ENCODE measurements at regions not wholly inside any gene's neighbourhood (a gene's known extent, or its start where the extent isn't known, plus 50 kb on each side); places are given as distances from the start of the nearest gene placed in this dataset.

- Histone ChIP-seq H4K5ac (ENCODE audit: insufficient read length, low read depth, low read length) (no peak overlapping the region), H3K23me2 (ENCODE audit: insufficient read length, low read depth, low read length, poor library complexity, severe bottlenecking) (no peaks in the 10 kb centered on the region), H3K18ac (ENCODE audit: insufficient read length, low read depth, low read length) (no peak overlapping the region), H3K9me3 (ENCODE audit: control insufficient read depth, low read depth, low read length) (no peaks in the 10 kb centered on the region), H3K56ac (ENCODE audit: insufficient read length, low read depth, low read length) (no peak overlapping the region), H3K79me2 (ENCODE audit: insufficient read depth, low read length) (no peaks in the 10 kb centered on the region), H2AFZ (ENCODE audit: low read length) (no peak overlapping the region), H3K79me1 (ENCODE audit: insufficient read depth, low read depth, low read length, poor library complexity, severe bottlenecking) (no peaks in the 10 kb centered on the region), H2BK120ac (ENCODE audit: low read depth, low read length, poor library complexity, severe bottlenecking) (no peak overlapping the region), H2BK5ac (ENCODE audit: insufficient read length, low read length) (no peak overlapping the region), H2BK20ac (ENCODE audit: low read depth, low read length, poor library complexity, severe bottlenecking) (no peak overlapping the region), H3K9ac (ENCODE audit: extremely low read depth, insufficient read length, low read length) (no peak overlapping the region), H4K20me1 (ENCODE audit: control insufficient read depth, insufficient read depth, insufficient read length) (no peaks in the 10 kb centered on the region), H3K27ac (ENCODE audit: insufficient read length, low read depth, low read length) (no peak overlapping the region), H3K4me1 (ENCODE audit: insufficient read depth, low read length) (peaks cover 3% of the 10 kb centered on the region; the same call in 1 of the 2 replicates), H4K8ac (replicated peaks; ENCODE audit: insufficient read length, low read depth, low read length) (no peak overlapping the region), H3K4me2 (ENCODE audit: insufficient read depth, insufficient read length, low read length) (no peak overlapping the region), H2AK5ac (ENCODE audit: insufficient read length, low read length) (no peak overlapping the region), H3K14ac (ENCODE audit: insufficient read depth, low read length) (no peak overlapping the region), H3K27me3 (ENCODE audit: insufficient read depth, low read length) (no peaks in the 10 kb centered on the region), H2BK15ac (ENCODE audit: low read depth, low read length) (no peak overlapping the region), H2BK12ac (ENCODE audit: insufficient read length, low read depth, low read length) (no peak overlapping the region), H3T11ph (ENCODE audit: low read length) (no peak overlapping the region), H3K4ac (ENCODE audit: low read depth, low read length) (no peak overlapping the region), H4K91ac (ENCODE audit: insufficient read length, low read depth, low read length) (no peak overlapping the region), H3K23ac (ENCODE audit: insufficient read length, low read depth, low read length) (no peak overlapping the region)
- Mint-ChIP-seq H3K27ac (no peak overlapping the region), H3K4me3 (no peak overlapping the region), H3K27me3 (ENCODE audit: low read depth) (no peaks in the 10 kb centered on the region), H3K4me1 (peaks cover 14 to 23% of the 10 kb centered on the region in 2 experiments), H3K9me3 (no peaks in the 10 kb centered on the region; a peak in 1 of 5 replicates), H3K36me3 (ENCODE audit: insufficient read depth in 1 of 3, low read depth in 3 of 3) (no peaks in the 10 kb centered on the region)
- no CpG with 5 or more reads among the region's 8 CpGs for WGBS (ENCODE audit: extremely low coverage, insufficient read length, low lambda C conversion rate)
- no peak for DNase-seq
- TF ChIP-seq CTCF (conservative IDR thresholded peaks at IDR 0.05): no peak
Measured at GRCh38 chr6:12467706-12468670, 177.8 kb downstream of the EDN1 start.

Measured in H9 (cell line).